ENCODE measurements at regions not wholly inside any gene's neighbourhood (a gene's known extent, or its start where the extent isn't known, plus 50 kb on each side); places are given as distances from the start of the nearest gene placed in this dataset.

DNA sequence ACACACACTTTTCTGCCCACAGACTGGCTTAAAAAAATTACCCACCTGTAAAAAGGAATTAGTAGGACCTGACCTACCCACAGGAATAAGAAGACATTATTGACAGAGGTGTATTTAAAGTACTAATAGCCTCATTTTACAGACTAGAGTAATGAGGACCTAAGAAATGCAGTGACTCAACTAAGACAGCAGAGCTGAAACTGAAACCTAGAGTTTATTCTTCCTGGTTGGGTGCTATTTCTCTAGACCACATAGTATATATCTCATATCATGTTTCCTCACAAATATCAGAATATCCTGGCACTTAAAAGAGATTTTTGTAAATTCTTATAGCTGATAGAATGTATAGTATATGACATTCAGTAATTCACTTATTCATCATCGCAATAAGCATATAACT, 435.0 kb downstream of the MAGEE1 start:
- Histone ChIP-seq H3K9ac (ENCODE audit: low read length) (no peak overlapping the region), H2AFZ (ENCODE audit: low read depth, low read length) (no peak overlapping the region), H3K9me2 (ENCODE audit: insufficient read depth, low read length) (no peaks in the 10 kb centered on the region), H3K36me3 (ENCODE audit: insufficient read depth, low read length) (no peaks in the 10 kb centered on the region), H3K27ac (ENCODE audit: low read length) (no peak overlapping the region), H3K79me2 (replicated peaks; ENCODE audit: insufficient read depth, low read length) (no peaks in the 10 kb centered on the region), H4K20me1 (ENCODE audit: insufficient read depth) (no peaks in the 10 kb centered on the region), H3K27me3 (ENCODE audit: insufficient read depth, low read depth, low read length) (no peaks in the 10 kb centered on the region), H3K4me3 (ENCODE audit: low read length) (no peak overlapping the region), H3K4me2 (ENCODE audit: low read length) (no peak overlapping the region), H3F3A (ENCODE audit: insufficient read depth, low read length, poor library complexity, severe bottlenecking) (no peaks in the 10 kb centered on the region), H3K9me3 (ENCODE audit: low read length) (no peaks in the 10 kb centered on the region)
- no peak for TF ChIP-seq MXI1 (conservative IDR thresholded peaks at IDR 0.05; ENCODE audit: poor library complexity, severe bottlenecking)
- TF ChIP-seq, protein P1, sequence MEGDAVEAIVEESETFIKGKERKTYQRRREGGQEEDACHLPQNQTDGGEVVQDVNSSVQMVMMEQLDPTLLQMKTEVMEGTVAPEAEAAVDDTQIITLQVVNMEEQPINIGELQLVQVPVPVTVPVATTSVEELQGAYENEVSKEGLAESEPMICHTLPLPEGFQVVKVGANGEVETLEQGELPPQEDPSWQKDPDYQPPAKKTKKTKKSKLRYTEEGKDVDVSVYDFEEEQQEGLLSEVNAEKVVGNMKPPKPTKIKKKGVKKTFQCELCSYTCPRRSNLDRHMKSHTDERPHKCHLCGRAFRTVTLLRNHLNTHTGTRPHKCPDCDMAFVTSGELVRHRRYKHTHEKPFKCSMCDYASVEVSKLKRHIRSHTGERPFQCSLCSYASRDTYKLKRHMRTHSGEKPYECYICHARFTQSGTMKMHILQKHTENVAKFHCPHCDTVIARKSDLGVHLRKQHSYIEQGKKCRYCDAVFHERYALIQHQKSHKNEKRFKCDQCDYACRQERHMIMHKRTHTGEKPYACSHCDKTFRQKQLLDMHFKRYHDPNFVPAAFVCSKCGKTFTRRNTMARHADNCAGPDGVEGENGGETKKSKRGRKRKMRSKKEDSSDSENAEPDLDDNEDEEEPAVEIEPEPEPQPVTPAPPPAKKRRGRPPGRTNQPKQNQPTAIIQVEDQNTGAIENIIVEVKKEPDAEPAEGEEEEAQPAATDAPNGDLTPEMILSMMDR (IDR thresholded peaks at IDR 0.05; ENCODE audit: poor library complexity, severe bottlenecking), result no peak
- TF ChIP-seq TAF1 (IDR thresholded peaks at IDR 0.05; ENCODE audit: low read depth), result no peak
- no peak for TF ChIP-seq REST (IDR thresholded peaks at IDR 0.05; ENCODE audit: borderline replicate concordance)
- TF ChIP-seq POLR2AphosphoS5 (IDR thresholded peaks at IDR 0.05), result no peak
- TF ChIP-seq EZH2 (IDR thresholded peaks at IDR 0.05; ENCODE audit: borderline replicate concordance, insufficient read depth, low read length, poor library complexity, severe bottlenecking), result no peak
- no peak for TF ChIP-seq SMC3 (conservative IDR thresholded peaks at IDR 0.05; ENCODE audit: poor library complexity)
- no peak for TF ChIP-seq RAD21 (conservative IDR thresholded peaks at IDR 0.05)
- TF ChIP-seq EP300 (conservative IDR thresholded peaks at IDR 0.05; ENCODE audit: poor library complexity, severe bottlenecking), result no peak

DNA sequence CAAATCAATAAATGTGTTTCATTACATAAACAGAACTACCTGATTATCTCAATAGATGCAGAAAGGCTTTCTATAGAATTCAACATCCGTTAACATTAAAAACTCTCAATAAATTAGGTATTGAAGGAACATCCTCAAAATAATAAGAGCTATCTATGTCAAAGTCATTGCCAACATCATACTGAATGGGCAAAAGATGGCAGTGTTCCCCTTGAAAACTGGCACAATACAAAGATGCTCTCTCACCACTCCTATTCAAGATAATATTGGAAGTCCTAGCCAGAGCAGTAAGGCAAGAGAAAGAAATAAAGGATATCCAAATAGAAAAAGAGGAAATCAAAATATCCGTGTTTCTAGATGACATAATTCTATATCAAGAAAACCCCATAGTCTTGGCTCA, 466.4 kb downstream of the MAGEE1 start:
- no peaks in the 10 kb centered on the region for H3K79me2 ChIP-seq (replicated peaks; ENCODE audit: insufficient read depth, low read length)
- TF ChIP-seq, protein P1 (IDR thresholded peaks at IDR 0.05; ENCODE audit: poor library complexity, severe bottlenecking), result no peak
- no peak for TF ChIP-seq TAF1 (IDR thresholded peaks at IDR 0.05; ENCODE audit: low read depth)

More for the DNA sequence above, 466.4 kb downstream of the MAGEE1 start:
- no peaks in the 10 kb centered on the region for H3K9me3 ChIP-seq (ENCODE audit: low read length)
- H3K9me2 ChIP-seq (ENCODE audit: insufficient read depth, low read length), result no peaks in the 10 kb centered on the region
- no peak overlapping the region for H2AFZ ChIP-seq (ENCODE audit: low read depth, low read length)
- H3K36me3 ChIP-seq (ENCODE audit: insufficient read depth, low read length), result no peaks in the 10 kb centered on the region
- no peaks in the 10 kb centered on the region for H3F3A ChIP-seq (ENCODE audit: insufficient read depth, low read length, poor library complexity, severe bottlenecking)
- H3K4me2 ChIP-seq (ENCODE audit: low read length), result no peak overlapping the region
- no peaks in the 10 kb centered on the region for H4K20me1 ChIP-seq (ENCODE audit: insufficient read depth)
- no peak overlapping the region for H3K27ac ChIP-seq (ENCODE audit: low read length)
- H3K9ac ChIP-seq (ENCODE audit: low read length), result no peak overlapping the region
- H3K4me3 ChIP-seq (ENCODE audit: low read length), result no peak overlapping the region
- no peaks in the 10 kb centered on the region for H3K27me3 ChIP-seq (ENCODE audit: insufficient read depth, low read depth, low read length)

Data from neural cell (in vitro differentiated cells).